Stimulated activated CD8-positive, alpha-beta memory T cell treated with anti-CD3 and anti-CD28 coated beads, Interleukin-7, amount 100 ng/mL, for 48 hours (primary cell): ENCODE measurements at regions not wholly inside any gene's neighbourhood (a gene's known extent, or its start where the extent isn't known, plus 50 kb on each side); places are given as distances from the start of the nearest gene placed in this dataset.

Experiments used
- DNase-seq, 2 donors: peaks; one replicate each; pipeline ENCODE4 v3.0.0-alpha.2; 2020; ENCODE audit warnings: low read depth in 1 of 2; ENCODE audit errors: extremely low read depth in 1 of 2

GRCh38 chr15:47945872-47946650 lies 174.7 kb upstream of the SLC24A5 start:
- no peak for DNase-seq

DNA sequence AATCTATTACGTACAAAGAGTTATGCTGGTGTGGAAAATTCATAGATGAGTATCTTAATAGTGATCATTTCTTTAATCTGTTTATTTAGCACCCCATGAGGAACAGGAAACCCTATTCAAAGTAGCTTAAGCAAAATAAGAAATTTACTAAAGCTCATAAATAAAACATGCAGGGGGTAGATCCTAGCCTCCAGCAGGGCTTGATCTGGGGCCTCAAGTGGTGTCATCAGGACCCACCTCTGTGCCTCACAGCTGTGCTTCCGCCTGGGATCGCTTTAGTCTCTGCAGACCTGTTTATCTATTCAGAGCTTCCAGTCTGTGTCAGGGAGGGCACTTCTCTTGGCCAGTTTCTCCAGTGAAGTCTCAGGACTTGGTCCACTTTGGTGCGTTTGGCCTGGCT lies 171.0 kb upstream of the SLC24A5 start:
- no peak for DNase-seq

DNA sequence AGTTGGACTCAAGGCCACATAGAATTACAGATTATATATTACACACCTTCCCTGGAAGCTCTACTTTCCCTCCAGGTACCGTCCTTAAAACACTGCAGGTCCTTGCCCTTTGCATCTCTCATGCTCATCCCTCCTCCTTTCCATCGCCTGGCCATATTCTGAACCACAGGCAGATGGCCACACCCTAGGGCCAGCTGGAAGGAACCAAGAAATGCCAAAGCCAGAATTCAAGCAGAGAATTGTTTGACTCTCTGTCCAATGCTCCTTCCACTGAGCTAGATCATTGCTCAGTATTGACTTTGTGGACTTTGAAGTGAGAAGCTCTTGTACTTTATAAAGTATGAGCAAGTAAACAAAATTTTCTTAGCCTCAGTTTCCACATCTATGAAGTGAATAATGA lies 170.3 kb upstream of the SLC24A5 start:
- no peak for DNase-seq

DNA sequence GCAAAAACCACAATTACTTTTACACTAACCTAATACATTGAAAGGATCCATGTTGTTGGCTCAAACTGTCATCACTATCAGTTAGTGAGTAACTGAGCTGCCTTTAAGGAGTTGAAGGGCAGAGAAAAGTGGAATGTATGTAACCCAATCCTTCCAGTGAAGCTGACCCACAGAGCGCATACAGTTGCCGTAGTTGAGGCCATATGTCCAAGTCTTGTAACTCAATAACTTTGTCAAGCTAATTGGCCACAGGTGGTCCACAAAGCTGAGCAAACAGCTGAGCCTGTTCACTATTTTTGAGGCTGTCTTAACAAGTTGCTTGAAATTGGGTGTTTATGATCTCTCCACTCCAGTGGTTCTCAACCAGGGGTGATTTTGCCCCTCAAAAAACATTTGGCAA lies 169.0 kb upstream of the SLC24A5 start:
- DNase-seq: no peak

DNA sequence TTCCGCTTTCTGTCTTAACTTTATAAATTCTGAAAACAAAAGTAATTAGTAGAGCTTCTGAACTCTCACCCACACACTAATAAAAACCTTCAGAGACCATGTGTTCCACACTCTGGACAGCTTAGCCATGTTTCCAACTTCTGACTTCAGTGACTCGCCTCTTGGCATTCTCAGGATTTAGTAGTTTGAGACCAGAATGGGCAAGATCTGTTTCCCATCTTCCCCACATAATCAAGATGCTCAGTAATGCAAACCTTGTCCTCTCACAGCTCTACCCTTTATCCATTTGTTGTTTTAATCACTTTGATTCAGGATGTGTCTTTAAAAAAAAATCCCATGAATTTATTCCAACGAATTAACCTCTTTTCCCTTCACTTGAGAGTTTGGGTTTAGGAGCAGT lies 166.6 kb upstream of the SLC24A5 start:
- DNase-seq: no peak

DNA sequence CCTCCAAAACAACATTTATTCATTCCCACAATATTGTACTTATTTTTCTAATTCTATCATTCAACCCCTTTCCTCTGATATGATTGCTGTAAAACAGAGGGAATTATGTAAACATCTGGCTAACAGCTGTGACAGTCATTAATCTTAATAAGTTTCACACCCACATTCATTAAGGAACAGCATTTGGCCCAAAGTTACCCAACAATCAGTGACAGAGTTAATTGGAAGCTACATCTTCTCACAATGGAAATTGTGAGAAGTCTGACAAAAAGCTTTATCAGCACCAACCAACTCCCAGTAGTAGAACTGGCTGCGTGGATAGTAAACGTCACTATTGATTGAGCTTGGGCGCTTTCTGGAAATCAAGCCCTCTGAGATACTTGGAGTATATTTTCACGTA lies 165.8 kb upstream of the SLC24A5 start:
- no peak for DNase-seq

DNA sequence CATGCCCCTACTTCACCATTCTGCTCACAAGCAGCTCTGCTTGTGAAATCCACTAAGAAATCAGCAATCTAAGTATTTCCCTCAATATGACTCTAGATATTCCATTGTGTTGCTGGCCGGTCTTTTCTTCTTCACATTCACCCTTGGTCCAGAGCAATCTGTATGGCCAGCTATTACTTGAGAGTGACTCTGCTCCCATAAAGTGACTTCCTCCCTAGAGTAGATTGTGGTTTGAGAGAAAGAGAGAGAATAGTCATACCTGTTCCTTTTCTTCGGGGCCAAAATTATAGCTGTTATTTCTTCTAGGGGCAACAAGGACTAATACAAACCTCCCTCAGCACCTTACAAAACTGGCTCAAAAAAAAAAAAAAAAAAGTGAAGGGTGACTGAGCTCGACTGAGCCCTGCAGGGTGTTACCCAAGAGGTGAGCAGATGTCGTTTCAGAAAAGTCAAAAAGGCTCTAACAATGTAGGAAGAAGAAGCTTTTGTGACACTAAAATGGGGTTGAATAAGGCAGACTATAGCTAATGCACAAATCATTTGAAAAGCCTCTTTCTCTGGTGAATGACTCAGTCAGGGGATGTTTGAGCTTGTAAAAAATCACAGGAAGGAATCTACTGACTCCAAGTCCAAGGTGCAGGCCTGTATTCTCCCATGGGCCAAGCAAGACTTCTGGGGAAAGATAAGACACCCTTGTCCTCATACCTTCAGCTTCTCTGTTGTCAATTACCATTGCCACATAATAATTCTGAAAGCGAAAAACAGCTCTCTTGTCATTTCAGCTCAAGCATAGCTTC lies 161.0 kb upstream of the SLC24A5 start:
- no peak for DNase-seq

- DNase-seq: peak in 1 of 2 donors; percentile 2
Measured at GRCh38 chr15:47961401-47962090, 159.2 kb upstream of the SLC24A5 start.

DNA sequence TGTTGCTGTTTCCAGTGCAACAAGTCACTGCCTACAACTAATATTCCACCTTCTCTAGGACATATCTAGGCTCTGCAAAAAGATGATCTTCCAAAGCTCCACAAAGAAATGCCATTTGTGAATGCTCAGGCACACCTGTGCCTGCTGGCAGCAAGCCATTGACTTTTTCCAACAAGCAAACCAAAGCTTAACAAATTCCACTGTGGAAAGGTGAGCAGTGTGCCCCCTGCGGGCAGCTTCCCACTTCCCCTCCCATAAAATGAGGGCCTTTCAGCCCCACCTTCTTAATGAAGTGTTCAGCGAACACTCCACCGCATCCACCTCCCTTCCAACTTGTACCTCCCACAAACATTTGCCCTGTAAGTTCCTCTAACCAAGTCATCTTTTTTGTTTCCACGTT lies 157.5 kb upstream of the SLC24A5 start:
- DNase-seq: no peak

DNA sequence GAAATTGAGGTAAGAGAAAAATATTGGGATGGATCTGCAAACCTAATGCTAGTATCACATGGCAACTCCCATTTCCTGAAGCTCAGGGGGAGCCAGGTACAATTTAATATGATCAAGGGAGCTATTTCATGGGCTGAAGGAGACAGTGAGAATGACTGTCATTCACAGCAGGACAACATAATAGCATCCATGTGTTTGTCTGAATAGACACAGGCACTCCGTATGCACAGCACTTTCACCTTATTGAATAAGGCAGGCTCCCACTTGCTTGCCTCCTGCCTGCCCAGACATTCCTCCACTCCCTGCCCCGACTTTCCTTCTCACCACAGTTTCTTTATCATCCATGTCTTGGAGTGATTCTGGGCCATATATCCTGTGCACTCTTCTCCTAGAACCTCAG lies 156.6 kb upstream of the SLC24A5 start:
- DNase-seq: no peak

GRCh38 chr15:47965297-47965696 lies 155.5 kb upstream of the SLC24A5 start:
- DNase-seq: no peak

- no peak for DNase-seq
Measured at GRCh38 chr15:47968593-47968992, 152.2 kb upstream of the SLC24A5 start.

DNA sequence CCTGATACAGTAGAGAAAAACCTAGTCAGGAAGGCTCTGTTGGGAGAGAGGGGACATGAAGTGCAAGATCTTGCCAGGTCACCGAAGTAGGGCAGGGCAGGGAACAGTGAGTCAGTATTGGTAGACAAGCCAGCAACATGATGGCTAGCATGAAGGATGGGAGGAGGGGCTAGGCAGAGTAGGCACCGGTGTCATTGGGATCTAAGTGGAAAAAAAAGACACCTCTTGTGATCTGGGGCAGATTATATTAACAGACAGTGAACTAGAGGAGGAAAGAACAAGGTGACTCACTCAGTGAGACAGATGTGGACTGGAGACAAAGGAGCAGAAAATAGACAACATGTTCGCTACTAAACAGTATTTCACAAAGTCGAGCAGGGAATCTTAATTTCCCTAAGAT lies 149.2 kb upstream of the SLC24A5 start:
- DNase-seq: no peak

GRCh38 chr15:47972738-47973137 lies 148.1 kb upstream of the SLC24A5 start:
- DNase-seq: no peak

- DNase-seq: no peak
Measured at GRCh38 chr15:47974724-47975123, 146.1 kb upstream of the SLC24A5 start.

GRCh38 chr15:47975427-47975826 lies 145.4 kb upstream of the SLC24A5 start:
- DNase-seq: no peak

DNA sequence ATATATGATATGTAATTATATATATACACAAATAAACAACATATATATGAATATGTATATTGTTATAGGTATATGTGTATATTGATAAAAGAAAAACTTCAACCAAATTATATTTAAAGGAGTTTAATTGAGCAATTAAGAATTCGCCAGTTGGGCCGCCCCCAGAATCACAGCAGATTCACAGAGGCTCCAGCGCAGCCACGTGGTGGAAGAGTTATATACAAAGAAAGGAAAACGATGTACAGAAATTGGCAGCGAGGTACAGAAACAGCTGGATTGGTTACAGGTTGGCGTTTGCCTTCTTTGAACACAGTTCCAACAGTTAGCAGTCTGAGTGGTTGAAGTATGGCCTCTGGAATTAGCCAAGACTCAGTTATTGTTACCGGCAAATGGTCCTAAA lies 137.3 kb upstream of the SLC24A5 start:
- DNase-seq: no peak

DNA sequence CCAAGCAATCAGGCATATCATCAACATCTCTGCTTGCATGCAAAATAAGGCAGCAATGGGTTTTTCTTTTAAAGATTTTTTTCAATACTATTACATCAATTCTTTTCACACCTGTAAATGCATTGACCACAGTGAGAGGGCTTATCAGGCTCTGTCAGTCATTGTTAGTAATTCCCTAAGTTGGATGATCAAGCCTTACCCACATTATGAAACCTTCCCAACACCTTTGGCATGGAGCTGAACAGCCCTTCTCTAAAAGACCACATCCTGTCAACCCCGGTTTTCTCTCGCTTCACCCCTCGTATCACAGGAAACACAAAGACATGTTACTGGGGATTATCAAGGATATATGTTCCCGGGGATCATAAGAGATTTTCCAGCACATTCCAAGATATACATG lies 135.2 kb upstream of the SLC24A5 start:
- DNase-seq: no peak

GRCh38 chr15:47987461-47987860 lies 133.3 kb upstream of the SLC24A5 start:
- no peak for DNase-seq

- DNase-seq: no peak
Measured at GRCh38 chr15:47987908-47988532, 132.8 kb upstream of the SLC24A5 start.

DNA sequence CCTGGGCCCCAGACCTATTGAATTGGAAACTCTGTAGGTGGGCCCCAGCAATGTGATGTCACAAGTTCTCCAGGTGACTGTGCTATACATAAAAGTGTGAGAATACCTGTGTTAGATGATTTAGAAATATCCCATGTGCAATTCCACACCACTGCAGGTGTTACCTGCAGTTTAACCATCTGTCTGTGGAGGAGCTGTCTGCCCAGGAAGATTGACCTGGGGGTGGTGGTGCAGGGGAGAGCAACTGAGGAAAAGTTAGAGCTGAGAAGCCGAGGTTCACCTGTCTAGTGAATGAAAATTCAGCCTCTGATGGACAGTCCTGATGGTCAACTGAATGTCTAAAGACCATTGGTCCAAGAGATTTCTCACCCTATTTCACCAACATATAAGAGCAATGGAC lies 132.2 kb upstream of the SLC24A5 start:
- DNase-seq: no peak
